Vagina (tissue), 2 donors: ENCODE measurements at regions not wholly inside any gene's neighbourhood (a gene's known extent, or its start where the extent isn't known, plus 50 kb on each side); places are given as distances from the start of the nearest gene placed in this dataset.

Experiments used
- CTCF ChIP-seq, 3 experiments: fragments of 450-650 bp in 2 of 3; fragments of 200-600 bp in 1 of 3; sonication (generic) in 1 of 3; IDR thresholded peaks; one replicate each; pipeline ENCODE4 v1.5.1; 2017 to 2019; ENCODE audit warnings: antibody characterized with exemption in 3 of 3, mild to moderate bottlenecking in 2 of 3, moderate library complexity in 2 of 3
- POLR2A ChIP-seq, 2 donors: fragments of 450-650 bp; IDR thresholded peaks; one replicate each; pipeline ENCODE4 v1.6.1; 2017; ENCODE audit warnings: antibody characterized with exemption in 2 of 2, mild to moderate bottlenecking in 2 of 2, moderate library complexity in 2 of 2
- POLR2AphosphoS5 ChIP-seq, 2 donors: sonication (generic); formaldehyde crosslinking; IDR thresholded peaks; one replicate each; pipeline ENCODE4 v1.9.0; 2017; ENCODE audit warnings: antibody characterized with exemption in 2 of 2, mild to moderate bottlenecking in 2 of 2, low read depth in 1 of 2; ENCODE audit not compliant: insufficient read depth in 1 of 2

- TF ChIP-seq CTCF (IDR thresholded peaks at IDR 0.05), result no peak
- no peak for TF ChIP-seq POLR2A (IDR thresholded peaks at IDR 0.05)
- no peak for TF ChIP-seq POLR2AphosphoS5 (IDR thresholded peaks at IDR 0.05; ENCODE audit: insufficient read depth in 1 of 2, low read depth in 1 of 2)
Observed at GRCh38 chr11:22559416-22559815, 66.2 kb downstream of the FANCF start.
